KG1 (cell line): ENCODE measurements at regions not wholly inside any gene's neighbourhood (a gene's known extent, or its start where the extent isn't known, plus 50 kb on each side); places are given as distances from the start of the nearest gene placed in this dataset.

Source experiments
- DNase-seq: peaks from one replicate; lab custom pipeline; 2025; lab: John Stamatoyannopoulos, UW

DNA sequence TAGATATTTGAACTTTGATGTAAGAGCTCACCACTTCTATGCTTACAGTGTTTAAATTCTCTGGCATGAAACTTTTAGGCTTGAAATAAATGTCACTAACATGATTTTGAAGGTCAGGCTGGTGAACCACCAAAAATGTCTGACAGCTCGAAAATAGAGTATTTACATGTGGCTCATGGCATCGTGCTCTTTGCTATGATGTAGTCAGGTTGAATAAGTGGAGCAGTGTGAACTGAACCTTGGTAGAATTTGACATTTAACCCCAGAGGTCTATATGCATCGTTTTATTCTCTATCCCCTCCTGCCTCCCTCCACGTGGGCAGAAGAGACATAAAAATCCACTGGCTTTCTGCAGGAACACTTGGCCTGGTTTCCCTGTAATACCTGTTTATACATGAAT lies 369.7 kb upstream of the ATP2B1 start:
- DNase-seq = no peak

DNA sequence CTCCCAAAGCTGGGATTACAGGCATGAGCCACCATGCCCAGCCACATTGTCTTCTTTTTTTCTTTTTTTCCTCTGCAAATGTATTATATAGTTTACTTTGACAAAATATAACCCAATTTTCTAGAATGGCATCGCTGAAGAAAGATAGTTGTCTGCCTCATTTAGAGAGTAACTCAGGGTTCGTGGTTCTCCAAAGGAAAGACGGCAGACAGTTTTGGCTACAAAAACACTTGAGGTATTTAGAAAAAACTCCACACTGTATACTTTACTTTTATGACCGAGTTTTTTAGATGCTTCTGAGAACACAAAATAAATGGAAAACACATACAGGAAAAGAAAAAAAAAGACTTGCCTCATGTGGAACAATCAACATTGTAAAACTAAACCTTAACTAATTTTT lies 369.1 kb upstream of the ATP2B1 start:
- no peak for DNase-seq

DNA sequence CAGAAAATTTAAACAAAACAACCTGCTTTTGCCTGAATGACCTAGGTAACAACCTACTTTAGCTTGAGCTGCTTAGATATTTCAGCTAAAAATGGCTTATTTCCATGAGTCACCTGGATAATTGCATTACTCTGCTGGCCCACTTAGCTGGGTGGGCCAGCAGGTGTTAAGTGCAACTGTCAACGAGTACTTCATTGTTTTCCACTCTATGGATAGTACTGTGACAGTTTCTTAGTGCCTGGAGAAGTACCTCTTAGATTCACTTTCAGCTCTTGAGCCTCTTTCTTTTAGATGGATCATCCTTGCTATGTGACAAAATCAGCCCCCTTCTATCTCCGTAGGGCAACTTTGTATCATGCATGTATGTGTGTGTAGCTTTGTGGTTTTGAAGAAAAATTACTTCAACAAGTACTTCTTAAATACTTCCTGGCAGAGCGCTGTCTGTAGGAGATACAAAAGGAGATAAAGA lies 368.2 kb upstream of the ATP2B1 start:
- DNase-seq = no peak

DNA sequence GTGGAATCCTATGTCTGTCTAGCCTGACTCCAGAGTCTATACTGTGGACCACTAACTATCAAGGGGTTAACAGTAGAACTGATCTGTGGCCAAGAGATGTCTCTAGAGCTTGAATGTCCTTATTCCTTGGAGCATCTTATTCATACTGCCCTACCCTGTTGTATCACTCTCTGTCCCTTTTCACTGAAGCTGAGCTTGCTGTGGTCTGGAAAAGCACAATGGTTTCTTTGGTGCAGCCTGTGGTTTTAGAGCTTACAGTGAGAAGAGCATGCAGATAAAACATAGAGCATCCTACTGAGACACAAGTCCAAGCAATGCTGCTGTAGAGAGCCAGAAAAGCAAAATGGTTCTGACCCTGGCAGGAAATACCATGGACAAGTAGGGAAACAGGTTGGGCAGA lies 367.0 kb upstream of the ATP2B1 start:
- DNase-seq = no peak

DNA sequence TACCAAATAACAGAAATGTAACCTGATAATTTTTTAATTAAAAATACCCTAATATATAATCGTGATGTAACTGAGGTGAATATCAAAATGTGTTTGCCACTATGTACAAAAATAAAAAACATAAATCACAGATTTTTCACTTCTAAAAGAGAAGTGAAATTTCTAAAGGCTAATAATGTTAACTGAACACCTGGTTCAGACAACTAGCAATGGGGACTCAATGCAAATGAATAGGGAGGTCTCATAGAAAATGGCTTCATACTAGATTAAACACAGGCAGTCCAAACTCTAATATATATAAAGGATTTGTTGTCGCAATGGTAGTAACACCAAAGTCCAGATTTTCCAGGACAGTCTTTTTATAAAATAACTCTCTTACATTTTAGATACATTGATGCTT lies 365.4 kb upstream of the ATP2B1 start:
- DNase-seq = no peak

DNA sequence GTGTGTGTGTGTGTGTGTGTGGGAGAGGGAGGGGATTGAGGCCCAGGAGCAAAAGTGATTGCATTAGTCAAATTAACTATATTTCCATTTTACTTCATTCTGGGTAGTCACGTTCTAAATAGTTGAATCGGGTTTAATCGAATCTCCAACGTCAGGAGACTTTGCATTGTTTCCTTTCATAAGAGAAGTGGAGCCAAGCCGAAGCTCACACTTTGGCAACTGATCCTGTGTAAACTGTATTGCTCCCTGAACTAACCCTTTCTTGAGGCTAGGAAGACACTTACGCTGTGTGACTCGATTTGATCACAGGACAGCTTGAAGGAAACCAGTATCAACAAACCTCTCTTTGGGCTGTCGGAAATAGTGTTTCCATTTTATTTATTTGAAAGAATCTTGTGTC lies 363.4 kb upstream of the ATP2B1 start:
- DNase-seq = no peak

DNA sequence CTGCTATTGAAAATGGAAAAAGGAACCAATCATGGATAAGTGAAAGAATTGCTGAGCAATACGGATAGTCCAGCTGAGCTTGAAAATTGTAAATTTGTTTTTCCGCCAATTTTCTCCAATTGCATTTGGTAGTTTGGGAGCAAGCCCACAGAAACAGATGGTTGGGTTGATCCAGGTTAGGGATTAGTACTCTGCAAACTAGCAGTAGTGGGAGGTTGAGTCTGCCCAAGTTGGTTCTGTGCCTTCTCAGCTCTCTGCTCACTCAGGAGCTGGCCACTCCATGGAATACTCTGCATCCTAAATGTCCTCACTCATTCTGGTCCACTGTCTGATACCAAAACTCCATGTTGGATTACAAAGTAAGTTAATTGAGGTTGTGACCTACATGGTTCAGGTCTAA lies 361.1 kb upstream of the ATP2B1 start:
- DNase-seq = no peak

DNA sequence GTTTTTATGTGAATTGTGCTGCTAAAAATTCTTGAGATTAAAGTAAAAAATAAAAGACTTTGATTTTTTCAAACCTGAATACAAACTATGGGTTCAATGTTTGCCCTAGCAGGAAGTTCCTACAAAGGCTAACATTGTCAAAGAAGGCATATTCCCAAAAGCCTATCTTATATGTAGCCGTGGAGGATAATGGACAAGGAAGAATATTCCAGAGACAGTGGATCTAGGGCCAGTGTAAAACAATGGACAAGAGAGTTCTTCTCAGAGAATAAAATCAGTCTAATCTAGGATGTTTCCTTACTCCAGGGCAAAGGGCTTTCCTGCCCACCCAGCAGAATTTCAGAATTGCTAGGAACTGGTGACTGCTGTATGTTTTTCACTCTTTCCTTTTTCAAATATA lies 359.2 kb upstream of the ATP2B1 start:
- no peak for DNase-seq

DNA sequence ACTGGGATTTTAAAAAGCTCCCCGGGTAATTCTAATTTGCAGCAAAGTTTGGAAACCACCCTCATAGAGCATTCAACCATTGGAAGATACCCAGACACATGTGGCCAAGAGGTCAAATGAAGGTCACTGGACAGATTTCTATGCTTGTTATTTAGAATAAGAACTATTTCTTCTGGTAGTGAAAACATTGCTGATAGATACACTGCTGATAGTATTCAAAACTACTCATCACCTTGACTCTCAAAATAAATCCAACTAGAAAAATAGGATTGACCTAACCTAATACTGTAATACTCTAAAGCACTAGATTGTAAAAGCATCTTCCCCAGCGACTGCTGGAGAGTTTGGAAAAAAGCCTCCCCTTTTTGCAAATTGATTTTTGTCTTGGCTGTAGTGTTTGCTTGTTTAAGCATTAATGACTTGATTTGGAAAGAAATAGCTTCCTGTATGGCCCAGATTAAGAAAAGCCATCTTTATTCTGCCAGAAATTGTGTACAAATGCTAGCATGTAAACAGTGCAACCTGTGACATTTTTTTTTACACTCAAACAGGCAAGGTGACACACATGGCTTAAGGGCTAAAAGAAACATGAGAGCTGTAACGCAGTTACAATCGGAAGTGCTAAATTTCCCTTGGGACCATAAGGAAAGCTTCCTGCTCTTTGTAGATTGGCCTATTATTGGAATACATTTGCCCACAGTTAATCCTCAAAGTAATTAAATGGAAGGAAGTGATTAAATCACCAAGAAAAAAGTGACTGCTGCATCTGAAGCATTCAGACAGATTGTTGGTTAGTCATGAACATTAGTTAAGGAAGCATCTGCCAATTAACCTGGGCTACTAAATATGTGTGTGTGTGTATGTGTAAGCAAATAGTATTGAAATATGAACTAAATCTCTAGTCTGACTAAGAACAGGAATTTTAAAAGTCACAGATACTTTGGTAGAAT lies 356.5 kb upstream of the ATP2B1 start:
- DNase-seq = no peak

DNA sequence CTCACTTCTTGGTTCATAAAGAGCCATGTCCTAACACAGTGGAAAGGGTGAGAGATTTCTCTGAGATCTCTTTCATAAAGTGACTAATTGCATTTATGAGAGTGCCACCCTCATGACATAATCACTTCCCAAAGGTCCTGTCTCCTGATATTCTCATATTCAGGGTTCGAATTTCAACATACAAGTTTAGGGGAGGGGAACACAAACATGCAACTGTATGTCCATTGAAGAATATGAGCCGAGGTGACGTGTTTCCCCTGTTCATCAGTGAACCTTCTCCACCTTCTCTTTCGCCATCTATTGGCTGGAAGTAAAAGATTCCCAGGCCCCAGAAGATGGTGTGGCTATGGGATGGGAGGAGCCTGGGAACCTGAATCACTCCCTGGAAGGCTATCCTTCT lies 354.2 kb upstream of the ATP2B1 start:
- DNase-seq = no peak

DNA sequence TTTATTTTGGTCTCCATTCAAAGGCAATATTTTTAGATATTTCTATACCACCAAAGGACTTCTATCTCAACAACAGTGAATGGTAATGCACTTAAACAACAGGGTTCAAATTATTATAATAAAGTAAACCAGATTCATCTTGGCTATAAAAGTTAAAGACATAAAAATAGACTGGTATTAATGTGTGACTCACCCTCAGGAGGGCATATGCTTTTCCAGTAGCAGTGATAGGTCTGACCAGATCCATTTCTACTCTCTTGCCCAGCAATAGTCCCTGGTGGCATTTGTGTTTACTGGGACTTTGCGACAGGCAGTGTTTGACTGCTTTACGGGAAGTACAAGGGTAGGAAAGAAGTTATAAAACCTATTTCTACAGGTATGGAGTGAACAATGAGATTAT lies 353.2 kb upstream of the ATP2B1 start:
- DNase-seq = no peak

DNA sequence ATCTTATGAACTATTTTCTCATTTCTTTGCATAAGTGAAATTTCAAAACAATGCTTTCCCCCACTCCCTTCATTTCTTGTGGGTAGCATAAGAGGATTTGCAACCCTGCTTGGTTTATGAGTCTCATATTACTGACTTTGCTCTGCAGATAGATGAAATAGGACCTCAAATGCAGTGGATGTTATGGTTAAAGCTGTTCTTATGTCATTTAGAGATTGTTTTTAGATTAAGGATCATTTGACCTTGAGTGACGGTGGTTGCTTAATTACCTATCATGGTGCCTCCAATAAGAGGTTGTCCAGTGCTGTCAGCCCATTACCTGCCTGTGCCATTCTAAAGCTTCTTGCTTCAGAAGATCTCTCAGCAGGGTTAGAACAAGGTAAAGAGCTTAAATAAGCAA lies 351.4 kb upstream of the ATP2B1 start:
- no peak for DNase-seq

DNA sequence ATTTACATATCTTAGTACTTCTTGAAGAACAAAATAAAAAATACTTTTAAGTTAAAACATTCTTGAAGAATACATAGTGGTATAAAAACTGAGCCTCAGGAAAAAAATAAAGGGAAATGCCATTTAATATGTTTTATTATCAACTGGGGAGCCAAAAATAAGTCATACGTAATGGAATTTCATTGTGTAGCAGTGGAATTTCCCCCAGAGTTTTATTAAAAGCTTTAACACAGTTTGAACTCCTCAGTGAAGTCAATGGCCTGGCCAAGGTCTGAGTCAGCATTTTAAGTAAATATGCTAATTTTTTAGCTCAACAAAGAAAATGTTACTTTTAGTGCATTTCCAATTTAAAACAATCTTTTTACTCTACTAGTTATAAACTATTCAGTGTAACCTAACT lies 350.1 kb upstream of the ATP2B1 start:
- DNase-seq = no peak

DNA sequence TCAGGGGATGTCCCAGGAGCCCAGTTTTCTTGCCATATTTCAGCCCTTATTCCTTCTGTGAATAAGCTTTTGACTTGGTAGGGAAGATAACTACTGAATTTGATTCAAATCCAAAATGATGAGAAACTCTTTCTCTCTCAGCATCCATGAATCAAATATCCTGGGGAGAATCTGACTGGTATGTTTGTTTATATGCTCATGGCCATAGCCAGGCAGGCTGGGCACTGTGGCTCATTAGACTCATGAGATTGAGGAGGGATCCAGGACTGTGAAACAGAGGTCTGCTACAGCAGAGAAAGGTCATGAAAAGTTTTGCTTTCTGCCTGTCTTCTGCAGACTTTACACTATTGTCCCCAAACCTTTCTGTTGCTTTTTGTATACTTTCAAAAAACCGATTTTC lies 346.4 kb upstream of the ATP2B1 start:
- no peak for DNase-seq

DNA sequence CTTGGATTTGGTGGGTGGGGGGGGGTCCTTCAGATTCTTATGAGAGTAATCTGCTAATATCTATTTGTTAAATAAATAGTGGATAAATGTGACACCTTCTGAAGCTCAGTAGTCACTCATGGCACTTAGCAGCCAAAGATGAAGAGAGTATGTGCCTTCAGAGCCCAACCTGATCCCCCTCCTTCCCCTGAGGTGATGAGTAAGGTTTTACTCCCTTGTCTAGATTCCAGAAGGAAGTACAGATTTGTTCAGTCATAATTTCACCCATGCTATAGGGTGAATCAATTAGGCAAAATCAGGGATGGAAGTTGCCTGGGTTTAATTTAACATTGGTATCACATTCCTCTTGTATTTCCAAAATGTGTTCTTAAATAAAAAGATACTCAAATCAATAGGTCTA lies 340.3 kb upstream of the ATP2B1 start:
- no peak for DNase-seq

DNA sequence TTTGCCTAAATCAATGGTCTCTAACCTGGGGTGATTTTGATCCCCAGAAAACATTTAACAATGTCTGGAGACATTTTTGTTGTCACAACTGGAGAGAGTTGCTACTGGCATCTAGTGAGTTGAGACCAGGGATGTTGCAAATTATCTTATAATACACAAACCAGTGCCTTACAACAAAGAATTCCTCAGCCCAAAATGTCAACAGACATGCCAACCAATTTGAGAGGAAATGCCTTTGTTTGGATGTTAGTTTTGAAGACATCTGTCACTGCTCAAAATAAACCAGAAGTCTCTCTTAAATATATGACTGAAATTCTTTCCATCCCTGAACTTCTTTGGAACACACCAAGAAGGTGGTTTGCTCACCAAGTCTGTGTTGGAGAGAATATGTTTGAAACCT lies 336.9 kb upstream of the ATP2B1 start:
- DNase-seq = no peak

DNA sequence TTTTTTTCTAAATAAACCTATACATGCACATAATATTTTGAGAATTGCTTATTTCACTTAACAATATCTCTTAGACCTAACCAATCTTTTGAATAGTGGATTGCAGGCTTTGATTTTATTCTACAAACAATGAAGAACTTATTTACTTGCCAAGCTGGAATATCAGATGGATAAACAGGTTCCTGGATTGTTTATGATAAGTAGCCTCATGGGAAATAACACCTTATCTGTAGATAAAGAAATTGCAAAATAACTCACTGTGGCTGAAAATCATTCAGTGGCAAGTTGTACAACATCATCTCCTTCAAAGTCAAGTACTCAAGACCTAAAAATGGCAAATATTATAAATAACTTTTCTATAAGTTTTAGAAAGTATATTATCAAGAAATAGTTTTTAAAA lies 335.4 kb upstream of the ATP2B1 start:
- no peak for DNase-seq

DNA sequence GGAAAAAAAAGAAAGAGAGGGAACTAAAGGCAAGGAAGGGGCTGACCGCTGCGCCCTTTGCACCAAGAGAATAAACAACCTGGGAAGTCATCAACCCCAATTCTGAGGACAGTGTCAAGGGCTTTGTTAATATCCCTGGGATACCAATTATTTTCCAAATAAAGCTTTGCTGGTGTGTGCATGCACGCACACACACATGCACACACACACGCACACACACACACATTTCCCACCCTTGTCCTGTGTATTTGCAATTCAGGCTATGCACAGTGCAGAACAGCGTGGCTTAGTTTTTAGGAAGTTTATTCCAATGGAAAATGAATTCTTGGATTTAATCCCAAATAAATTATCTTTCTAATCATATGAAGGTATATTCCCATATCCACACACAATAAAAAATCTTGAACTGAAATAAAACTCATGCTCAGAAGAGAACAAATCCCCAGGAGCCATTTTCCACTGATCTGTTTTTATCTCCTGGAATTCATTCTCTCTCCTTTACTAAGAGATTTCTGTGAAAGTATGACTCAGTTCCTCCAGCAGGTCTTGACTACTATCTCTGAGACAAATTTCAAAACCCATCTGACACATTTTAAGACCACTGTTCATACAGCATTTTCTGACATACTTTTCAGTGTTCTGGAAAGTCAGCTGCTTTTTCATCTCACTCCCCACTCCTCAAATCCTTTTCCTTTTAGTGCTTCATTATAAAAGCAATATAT lies 334.4 kb upstream of the ATP2B1 start:
- no peak for DNase-seq

DNA sequence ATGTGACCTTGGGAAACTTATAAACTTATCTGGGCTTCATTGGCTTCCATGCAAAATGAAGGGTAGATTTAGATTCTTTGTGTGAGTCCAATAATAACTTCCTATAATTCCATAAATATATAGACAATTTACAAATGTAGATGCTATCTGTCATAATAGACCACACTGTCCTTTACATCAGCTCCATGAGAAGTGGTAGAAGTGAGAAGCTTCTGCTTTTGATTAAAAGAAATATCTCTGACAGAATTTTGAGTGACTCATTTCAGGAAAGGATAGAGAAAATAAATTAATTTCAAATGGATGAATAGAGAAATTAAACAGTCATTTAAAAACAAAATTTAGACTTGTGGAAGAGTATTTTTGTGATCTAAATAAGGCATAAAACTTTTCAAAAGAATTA lies 329.7 kb upstream of the ATP2B1 start:
- no peak for DNase-seq

DNA sequence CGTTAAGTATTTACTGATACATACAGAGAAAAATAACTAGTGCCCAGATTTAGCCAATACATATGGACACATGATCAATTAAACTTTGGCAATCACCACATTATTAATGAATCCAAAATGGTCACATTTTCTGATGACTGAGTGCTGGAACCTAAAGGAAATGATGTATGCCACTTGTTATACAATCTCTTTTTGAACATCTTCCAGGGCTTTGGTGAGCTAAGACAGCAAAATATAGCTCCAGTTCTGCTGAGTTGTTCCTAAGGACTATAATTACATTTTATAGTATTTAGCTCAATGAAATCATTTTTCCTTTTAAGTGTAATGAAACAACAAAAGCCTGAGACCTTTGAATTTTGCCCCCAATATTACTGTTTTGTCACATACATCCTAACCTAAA lies 329.1 kb upstream of the ATP2B1 start:
- DNase-seq = no peak

DNA sequence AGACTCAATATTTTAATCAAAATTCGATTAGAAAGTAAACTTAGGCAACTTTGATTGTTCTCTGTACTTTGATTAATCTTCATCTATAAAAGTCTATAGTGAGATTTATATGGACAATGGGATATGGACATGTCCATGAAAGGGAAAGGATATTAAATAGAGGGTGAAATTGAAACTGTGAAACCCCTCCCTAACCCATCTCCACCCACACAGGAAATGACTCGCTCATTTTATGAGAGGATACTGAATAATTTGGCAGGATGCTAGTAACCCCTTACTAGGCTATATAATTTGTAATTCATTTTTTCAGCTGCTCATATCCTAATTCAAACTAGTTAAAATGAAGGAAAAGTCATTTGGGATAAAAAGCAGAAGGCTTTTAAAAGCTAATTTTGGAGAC lies 328.0 kb upstream of the ATP2B1 start:
- no peak for DNase-seq

DNA sequence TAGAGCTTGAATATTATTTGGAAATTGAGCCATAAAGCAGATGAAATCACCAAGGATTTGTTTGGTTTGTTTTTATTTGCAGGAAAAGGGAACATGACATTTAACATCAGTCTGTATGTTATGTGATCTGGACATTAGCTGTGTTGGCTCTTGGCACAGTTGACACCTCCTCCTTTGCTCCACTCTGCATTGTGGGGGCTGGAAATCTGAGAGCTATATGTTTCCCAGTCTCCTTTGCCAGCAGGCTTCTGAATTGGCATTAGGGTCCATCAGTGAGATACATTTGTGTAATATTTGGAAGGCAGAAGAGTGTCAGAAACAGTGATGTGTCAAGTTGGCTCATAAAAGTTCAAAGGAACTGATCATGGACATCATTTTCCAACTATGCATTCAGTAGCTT lies 322.1 kb upstream of the ATP2B1 start:
- no peak for DNase-seq

DNA sequence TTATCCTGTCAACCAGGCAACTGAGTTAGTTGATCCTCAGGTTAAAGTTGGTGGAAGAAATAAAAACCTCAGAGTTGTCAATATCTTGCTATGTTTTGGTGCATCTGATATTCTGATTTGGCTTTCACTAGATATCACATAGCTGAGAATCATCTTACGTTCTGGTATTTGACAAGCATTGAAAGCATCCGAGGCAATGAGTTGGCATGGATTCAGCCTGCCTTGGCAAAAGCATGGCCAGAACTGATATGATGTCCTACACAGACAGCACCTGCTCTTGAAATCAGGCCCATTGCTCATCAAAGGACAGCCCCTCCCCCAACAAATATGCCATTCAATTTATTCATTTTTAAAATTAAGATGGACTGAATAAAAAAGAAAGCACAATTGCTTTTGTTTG lies 320.7 kb upstream of the ATP2B1 start:
- no peak for DNase-seq
